ENCODE measurements at regions not wholly inside any gene's neighbourhood (a gene's known extent, or its start where the extent isn't known, plus 50 kb on each side); places are given as distances from the start of the nearest gene placed in this dataset.

- TF ChIP-seq EZH2 (IDR thresholded peaks at IDR 0.05; ENCODE audit: insufficient read depth, poor library complexity, severe bottlenecking) (no peak), EZH2phosphoT487 (IDR thresholded peaks at IDR 0.05; ENCODE audit: insufficient read depth, low read depth) (no peak)
Measured at GRCh38 chr10:107649249-107649648, 484.7 kb upstream of the SORCS1 start.

All from GM23248 (cell line).